Smooth muscle cell of the brain vasculature (primary cell): ENCODE measurements at regions not wholly inside any gene's neighbourhood (a gene's known extent, or its start where the extent isn't known, plus 50 kb on each side); places are given as distances from the start of the nearest gene placed in this dataset.
A peak's percentile ranks its signal among the peaks of the same experiment; 100 is the strongest.
"Not testable (repeated sequence)": the region's sequence is repeated elsewhere in the genome, so short reads cannot be mapped to it uniquely, and the experiment has no call there.

Experiments used
- DNase-seq: peaks from one replicate; pipeline ENCODE4 v3.0.0-alpha.2; 2012; ENCODE audit warnings: low read depth, low spot score

DNA sequence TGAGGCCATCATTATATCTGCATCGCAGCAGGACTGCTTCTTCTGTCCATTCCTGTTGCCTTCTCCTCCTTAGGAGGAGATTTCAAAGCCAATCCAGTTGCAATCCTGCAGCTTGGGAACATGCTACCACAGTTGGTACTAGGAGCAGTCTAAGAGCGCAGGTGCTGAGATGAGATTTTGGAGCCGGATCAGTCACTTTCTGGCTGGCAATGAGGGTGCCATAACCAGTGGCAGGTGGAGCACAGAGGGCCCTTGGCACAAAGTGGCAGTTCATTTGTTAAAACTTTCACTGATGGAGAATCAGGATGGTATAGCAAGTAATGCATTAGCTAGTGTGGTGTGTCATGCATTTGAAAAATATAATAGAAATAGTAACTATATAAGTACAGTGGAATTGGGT, 173.7 kb upstream of the ATP5MC3 start:
- no peak for DNase-seq

DNA sequence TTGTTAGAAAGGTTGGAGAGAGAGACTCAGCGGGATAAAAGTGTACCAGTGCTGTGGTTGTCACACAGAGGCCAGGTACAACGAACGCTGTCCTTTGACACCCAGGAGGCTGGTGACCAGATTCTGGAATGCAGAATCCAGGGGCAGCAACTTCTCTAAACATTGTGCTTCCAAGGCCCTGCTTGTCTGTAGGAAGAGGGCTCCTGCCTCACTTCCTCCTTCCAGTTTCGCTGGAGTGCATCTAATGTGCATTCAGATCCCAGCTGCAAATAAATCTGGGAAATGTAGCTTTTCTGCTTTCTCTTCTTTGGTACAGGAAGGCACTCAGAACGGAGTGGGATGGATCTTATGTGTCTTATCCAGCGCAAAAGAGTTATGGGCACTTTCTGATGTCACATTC, 171.8 kb upstream of the ATP5MC3 start:
- DNase-seq, result no peak

DNA sequence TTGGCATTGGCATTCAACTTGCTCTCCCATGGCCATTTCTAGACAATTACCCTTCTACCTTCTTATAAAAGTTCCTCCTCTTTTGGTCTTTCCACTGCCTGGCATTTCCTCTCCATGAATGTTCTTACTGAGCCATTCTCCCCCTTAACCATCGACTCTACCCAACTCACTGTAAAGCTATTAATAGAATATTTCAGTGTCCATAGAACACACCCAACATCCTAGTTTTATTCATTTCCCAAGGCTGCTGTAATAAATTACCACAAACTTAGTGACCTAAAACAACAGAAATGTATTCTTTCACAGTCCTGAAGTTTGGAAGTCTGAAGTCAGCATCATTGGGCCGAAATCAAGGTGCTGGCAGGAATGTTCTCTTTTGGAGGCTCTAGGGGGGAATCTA, 170.0 kb upstream of the ATP5MC3 start:
- no peak for DNase-seq

DNA sequence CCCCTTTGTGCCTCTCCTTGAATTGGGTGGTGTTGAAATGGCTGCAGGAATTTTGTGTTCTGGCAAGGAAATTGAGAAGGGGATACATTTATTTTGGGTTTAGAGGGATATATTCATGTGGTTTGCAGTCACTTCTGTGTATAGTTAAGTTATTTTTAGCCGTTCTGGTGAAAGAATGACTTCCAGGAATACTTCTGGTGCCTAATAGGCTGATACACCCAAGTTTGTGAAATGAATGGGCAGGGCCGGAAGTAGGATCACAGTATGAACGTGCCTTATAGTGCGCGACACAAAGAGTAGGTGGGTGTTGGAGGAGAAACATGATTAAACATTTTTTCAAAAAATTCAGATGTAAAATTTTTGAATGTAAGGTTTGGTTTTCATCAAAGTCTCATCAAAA, 168.6 kb upstream of the ATP5MC3 start:
- no peak for DNase-seq

DNA sequence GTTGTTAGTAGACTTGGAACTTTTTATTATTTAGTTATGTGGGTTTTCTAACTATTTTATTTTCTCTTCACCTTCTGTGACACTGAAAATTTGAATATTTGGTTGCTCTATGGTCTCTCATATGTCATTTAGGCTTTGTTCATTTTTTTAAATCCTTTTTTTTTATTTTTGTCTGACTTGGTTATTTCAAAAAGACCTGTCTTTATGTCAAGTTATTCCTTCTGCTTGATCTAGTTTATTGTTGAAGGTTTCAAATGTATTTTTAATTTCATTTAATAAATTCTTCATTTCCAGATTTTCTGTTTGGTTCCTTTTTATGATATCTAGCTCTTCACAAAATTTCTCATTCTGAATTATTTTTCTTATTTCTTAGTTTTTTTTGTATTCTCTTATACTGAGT, 160.6 kb upstream of the ATP5MC3 start:
- DNase-seq, result no peak

DNA sequence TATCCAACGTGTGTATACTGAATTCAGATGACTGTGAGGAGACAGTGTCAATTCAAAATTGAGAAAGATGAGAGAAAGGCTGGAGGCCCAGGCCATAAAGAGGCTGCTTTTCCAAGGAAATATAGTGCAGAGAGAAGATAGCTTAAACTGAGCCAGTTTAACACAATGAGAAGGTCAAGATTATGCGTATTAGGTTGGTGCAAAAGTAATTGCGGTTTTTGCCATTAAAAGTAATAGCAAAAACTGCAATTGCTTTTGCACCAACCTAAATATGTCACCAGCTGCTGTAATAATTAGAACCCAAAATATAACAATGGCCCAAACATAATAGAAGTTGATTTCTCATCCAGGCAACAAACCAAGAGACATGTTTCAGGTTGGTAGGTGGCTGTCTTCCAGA, 148.7 kb upstream of the ATP5MC3 start:
- DNase-seq, result no peak

DNA sequence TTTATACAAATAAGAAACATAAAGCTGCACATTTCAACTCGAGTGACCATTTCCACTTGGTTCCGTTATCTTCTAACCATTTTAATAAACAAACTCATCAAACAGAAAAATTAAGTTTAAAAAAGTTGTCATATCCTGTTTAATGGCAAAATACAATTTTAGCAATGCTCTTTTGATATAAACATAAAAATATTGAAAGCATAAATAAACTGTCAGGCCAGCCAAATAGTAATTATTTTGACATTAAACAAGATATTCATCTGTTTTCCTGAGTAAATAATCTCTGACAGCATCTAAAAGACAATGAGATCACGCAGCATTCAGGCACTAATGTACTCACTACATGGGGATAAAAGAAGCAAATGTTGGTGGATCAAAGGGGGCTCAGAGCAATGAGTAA, 145.3 kb upstream of the ATP5MC3 start:
- no peak for DNase-seq

DNA sequence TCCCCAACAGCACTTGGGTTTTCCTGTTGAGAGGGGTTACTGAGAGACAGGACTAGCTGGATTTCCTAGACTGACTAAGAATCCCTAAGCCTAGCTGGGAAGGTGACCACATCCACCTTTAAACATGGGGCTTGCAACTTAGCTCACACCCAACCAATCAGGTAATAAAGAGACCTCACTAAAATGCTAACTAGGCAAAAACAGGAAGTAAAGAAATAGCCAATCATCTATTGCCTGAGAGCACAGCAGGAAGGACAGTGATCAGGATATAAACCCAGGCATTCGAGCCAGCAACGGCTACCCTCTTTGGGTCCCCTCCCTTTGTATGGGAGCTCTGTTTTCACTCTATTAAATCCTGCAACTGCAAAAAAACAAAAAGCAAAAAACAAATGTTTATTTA, 144.7 kb upstream of the ATP5MC3 start:
- DNase-seq, result not testable (repeated sequence)

DNA sequence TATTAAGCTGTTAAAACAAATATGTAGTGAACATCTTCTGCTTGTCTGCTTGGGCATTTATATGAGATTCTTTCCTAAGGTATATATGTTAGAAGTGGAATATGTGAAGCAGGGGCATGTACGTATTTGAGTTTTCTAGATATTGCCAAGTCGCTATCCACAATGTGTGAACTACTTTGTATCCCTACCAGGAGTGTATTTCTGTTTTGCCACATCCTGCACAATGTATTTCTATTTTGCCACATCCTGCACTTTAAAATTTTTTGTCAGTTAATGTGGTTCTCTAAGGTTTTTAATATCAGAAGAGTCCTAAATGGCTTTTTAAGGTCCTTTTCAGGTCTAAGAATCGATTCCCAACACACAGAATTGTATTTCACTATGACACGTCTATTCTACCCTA, 141.7 kb upstream of the ATP5MC3 start:
- no peak for DNase-seq

DNA sequence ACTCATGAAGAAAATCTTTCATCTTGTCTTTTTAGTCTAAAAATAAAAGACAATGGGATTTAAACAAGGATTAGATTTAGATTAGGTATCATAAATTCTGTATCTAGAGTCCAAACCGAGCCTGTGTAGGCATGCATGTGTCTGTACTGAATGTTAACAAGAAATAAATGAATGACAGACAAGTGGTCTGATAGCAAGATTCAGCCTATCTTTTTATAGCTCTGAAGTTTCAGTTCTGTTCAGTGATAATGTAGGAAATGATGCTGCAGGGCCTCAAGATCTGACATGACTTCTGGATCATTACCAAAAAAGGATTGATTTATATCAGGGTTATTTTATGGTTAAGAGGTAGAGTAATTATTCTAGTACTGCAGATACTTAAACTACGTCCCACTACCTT, 137.0 kb upstream of the ATP5MC3 start:
- DNase-seq, result no peak

DNA sequence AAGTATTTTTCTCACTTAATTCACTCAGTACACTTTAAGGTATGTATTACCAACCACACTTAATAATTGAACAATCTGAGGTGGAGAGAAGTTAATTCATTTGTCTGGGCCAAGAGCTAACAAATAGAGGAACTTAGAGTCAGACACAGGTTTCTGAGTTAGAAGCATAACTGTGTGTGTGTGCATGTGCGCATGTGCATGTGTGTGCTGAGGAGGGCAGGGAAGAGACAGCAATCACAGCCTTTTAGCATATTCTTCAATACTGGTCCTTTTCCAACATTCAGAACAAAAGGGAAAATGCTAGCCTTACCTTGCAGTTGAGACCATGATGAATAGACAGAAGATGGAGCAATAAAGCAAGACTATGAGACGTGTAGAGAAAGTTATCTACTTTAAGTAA, 136.2 kb upstream of the ATP5MC3 start:
- DNase-seq, result no peak

DNA sequence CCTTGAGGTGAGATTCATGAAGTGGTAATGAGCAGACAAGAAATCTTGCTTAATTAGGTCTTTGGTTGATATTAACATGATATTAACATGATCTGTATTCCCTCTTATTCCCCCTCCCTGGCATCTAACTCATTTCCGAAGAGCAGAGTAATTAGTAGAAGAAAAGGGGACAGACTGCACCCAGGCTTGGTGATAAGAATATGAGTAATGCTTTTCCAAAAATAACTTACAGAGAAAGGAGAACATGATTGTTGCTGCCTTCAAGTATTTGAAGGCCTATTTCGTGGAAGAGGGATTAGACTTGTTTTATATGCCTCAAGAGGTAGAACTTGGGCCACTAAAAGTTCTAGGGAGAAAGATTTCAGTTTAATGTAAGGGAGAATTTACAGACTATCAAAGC, 130.6 kb upstream of the ATP5MC3 start:
- DNase-seq, result no peak

DNA sequence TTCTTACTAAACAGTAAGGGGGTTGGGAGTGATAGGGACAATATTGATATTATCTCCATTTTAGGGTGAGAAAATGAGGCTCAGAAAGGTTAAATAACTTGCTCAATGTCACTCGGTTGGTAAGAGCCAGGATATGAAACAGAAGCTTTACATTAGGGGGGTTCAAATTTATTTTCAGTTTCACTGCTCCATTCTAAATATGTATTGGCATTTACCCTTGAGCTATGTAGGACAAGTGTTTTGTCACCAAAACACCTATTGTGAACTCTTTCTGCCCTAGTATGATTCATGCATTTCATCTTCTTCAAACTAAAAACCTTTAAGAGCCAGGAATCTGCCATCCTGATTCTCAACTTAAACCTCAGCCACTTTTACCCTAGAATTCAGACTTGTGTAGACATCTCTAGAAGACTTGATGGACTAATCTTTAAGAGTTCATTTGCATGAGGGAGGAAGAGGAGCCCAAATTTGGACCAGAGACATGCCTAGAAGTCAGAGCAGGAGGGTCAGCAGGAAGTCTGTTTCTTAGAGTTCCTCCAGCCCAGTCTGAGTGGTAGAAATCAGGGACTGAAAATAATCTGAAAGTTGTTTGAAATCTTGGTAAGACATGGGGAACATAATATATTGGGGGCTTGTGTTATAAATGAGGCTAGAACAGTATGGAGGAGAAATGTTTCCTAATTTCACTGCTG, 129.4 kb upstream of the ATP5MC3 start:
- DNase-seq, result no peak

DNA sequence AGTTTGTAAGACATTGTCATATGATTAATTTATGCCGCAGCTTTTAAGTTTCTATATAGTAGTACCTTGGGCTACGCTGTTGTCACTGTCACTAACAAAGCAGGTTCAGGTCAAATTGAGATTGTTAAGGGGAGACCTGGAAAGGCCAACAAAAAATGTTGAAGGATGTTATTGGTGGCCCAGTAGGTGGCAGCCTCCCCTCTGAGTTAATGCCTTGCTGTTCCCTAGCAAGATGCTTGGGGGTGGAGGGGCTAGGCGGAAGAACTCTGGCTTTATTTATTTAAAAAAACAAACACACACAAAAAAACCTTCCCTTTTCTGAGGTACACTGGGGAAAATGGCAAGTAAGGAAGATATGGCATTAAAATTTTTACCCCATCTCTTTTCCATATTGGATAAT, 128.3 kb upstream of the ATP5MC3 start:
- no peak for DNase-seq

DNA sequence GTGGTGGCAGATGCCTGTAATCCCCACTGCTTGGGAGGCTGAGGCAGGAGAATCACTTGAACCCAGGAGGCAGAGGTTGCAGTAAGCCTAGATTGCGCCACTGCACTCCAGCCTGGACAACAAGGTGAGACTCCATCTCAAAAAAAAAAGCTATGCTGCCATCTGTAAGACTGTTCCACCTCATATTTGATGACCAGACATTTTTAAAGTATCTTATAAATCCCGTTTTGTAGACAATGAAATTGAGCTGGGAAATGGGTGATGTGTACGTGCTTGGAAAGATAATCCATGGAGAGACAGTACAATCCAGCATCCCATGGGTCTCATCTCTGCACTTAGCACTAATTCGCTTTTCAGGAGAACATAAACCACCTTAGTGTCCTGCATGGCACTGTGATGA, 126.5 kb upstream of the ATP5MC3 start:
- no peak for DNase-seq

DNA sequence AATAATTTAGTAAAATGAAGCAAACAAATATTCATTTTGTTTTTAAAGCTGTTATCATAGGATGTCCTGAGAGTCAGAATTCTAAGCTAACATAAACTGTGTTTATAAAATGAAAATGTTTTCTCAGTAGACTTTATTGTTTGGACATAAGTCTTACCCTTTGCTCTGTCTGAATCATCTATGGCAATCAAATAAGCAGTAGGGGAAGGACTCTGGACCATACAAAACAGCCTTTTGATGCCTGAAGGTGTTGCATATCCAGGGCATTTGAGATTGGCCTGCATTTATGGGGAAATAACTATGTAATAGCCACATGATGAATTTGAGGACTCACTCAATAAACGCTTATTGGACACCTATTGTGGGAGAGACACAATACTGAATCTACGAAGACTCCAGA, 123.0 kb upstream of the ATP5MC3 start:
- no peak for DNase-seq

DNA sequence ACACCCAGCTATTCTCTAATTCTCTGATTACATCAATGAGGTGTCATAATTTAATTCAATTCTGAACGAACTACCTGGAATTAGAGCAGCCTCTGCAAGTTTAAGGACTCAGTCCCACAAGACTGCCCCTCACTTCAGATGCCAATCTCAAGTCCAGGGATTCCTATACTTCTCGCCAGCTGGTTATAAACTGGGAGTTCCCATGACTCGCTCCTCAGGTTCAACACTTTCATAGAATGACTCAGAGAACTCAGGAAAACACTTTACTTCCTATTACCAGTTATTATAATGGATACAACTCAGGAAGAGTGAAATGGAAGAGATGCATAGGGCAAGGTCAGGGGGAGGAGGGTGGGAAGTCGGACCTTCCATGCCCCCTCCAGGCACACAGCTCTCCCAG, 112.3 kb upstream of the ATP5MC3 start:
- DNase-seq, result no peak

DNA sequence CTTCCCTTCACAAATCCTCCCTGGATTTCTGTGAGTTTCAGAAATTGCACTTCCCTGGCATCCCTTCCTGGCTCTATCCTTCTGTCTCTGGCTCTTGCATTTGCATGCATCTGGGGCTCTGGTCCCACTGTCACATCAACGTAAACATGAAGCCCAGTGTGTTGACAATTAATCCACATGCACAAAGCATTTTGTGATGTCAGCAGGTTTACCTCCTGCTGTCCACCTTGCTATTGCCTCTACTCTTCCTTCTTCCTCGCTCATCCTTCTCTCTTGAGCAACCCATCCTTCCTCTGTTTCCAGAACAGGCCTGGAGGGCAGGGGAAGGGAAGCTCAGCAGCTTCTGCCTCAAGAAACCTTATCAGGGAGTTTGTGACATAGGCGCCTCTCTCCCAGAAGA, 111.7 kb upstream of the ATP5MC3 start:
- DNase-seq, result no peak

DNA sequence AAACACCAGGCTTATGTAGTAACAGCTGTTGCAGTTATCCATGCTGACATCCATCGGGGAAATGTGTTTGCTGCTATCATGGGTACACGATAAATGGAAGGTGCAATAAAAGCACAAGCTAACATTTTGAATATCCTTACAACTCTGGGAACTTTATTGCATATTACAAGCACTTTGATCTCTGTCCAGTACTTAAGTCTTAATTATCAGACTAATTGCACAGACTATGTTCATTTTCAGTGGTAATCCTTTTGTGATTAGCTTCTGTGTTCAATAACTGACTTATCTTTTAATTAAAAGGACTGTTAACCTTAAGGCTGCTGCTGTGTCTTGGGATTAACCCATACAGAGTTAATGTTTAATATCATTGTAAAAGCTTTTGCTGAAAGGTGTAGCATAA, 101.4 kb upstream of the ATP5MC3 start:
- DNase-seq, result no peak

DNA sequence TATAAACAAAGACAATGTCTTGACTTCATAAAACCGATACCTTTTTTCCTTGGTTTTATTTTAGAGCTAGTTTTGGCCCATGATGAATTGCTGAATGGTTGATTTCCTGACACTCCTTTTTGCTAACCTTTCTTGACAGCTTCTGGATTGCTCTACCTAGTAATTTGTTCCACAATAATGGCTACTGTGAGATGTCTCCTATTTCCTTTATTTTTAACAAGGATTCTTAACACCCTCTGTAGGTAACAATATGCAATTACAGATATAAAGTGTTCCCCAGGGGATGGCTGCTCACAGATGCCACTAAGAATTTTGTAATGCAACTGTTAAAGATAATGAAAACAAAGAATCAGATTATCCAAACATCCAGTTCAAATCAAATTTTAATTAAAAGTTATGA, 100.8 kb upstream of the ATP5MC3 start:
- peak; percentile 7 for DNase-seq

DNA sequence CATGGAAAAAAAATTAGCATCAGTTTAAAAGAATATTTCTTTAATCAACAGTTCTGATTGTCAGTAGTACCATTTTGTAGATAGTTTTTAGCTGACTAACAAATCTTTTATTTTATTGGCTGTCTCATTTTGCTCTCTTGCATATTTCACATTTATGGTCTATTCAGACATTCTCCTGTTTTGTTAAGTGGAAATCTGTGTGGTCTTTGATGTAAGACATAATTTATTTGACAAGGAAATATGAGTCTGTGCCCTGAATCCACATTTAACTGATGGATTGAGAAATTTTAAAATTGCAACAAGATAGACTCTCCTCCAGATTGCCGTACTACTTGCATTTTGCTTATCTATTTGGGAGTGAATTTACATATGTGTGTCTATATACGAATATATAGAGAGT, 96.3 kb upstream of the ATP5MC3 start:
- no peak for DNase-seq

DNA sequence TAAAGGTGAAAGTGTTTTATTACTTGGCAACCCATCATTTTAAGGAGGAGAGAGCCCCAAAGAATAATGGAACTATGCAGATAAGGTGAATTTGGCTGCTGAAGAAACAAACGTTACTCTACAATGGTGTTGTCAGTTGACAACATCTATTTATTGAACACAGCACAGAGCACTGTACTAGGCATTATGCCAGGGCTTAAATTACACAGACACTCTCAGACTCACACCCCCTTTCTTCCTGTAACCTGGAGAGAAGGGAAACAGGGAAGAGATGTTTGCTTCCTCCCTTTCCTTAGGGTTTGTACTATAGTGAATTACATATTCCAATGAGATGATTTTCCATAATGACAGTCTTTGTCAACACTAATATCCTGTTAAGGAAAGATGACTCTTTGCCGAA, 94.0 kb upstream of the ATP5MC3 start:
- DNase-seq, result no peak

DNA sequence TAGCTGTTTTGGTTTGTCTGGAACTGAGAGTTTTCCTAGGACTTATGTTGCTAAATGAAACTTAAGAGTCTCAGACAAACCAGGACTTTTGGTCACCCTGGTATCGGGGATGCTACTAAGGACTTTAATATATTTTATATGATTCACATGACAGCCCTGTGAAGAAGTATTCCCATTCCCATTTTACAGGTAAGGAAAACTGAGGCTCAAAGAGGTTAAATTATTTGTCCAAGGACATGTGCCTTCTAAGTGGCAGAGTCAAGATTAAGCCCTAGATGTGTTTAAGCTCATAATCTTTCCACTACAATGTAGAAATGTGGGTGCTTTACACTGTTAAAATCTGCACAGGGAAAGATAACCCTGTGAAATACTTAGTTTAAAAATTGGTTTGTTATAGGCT, 77.7 kb upstream of the ATP5MC3 start:
- DNase-seq, result no peak

DNA sequence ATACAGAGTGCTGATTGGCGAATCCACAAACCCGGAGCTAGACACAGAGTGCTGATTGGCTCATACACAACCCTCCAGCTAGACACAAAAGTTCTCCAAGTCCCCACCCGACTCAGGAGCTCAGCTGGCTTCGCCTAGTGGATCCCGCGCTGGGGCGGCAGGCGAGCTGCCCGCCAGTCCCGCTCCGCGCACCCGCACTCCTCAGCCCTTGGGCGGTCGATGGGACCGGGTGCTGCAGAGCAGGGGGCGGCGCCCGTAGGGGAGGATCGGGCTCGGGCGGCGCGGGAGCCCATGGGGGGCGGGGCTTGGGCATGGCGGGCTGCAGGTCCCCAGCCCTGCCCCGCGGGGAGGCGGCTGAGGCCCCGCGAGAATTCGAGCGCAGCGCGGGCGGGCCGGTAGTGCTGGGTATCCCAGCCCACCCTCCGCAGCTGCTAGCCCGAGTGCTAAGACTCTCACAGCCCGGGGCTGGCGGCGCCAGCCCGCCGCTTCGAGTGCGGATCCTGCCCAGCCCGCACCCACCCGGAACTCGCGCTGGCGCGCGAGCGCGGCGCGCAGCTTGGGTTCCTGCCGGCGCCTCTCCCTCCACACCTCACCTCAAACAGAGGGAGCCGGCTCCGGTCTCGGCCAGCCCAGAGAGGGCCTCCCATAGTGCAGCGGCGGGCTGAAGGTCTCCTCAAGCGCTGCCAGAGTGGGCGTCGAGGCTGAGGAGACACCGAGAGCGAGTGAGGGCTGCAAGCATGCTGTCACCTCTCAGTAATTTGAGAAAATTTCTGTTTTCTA, 75.5 kb upstream of the ATP5MC3 start:
- no peak for DNase-seq
